Breast epithelium (tissue), 3 donors: ENCODE measurements at regions not wholly inside any gene's neighbourhood (a gene's known extent, or its start where the extent isn't known, plus 50 kb on each side); places are given as distances from the start of the nearest gene placed in this dataset.

ENCODE experiments used
- CTCF ChIP-seq, 3 donors: fragments of 450-650 bp; IDR thresholded peaks; one replicate each; pipeline ENCODE4 v1.5.1; 2016 to 2017; ENCODE audit warnings: antibody characterized with exemption in 3 of 3, mild to moderate bottlenecking in 3 of 3, moderate library complexity in 3 of 3
- POLR2A ChIP-seq: fragments of 450-650 bp; IDR thresholded peaks from one replicate; pipeline ENCODE4 v1.6.1; 2016; ENCODE audit warnings: antibody characterized with exemption, mild to moderate bottlenecking, moderate library complexity
- POLR2AphosphoS5 ChIP-seq, 3 donors: sonication (generic); formaldehyde crosslinking; IDR thresholded peaks; one replicate each; pipeline ENCODE4 v1.6.1; 2017; ENCODE audit warnings: antibody characterized with exemption in 3 of 3

- no peak for TF ChIP-seq CTCF (IDR thresholded peaks at IDR 0.05)
- TF ChIP-seq POLR2AphosphoS5 (IDR thresholded peaks at IDR 0.05), result no peak
- no peak for TF ChIP-seq POLR2A
Observed at GRCh38 chr1:104459886-104460285, 710.2 kb downstream of the AMY1C start.
